Gastroesophageal sphincter (tissue), 3 donors: ENCODE measurements at regions not wholly inside any gene's neighbourhood (a gene's known extent, or its start where the extent isn't known, plus 50 kb on each side); places are given as distances from the start of the nearest gene placed in this dataset.

Experiments
- EP300 ChIP-seq: sonication (generic); formaldehyde crosslinking; IDR thresholded peaks from one replicate; pipeline ENCODE4 v1.6.1; 2017; ENCODE audit warnings: antibody characterized with exemption, mild to moderate bottlenecking
- POLR2A ChIP-seq, 2 donors: fragments of 450-650 bp; IDR thresholded peaks; one replicate each; pipeline ENCODE4 v1.6.1; 2017; ENCODE audit warnings: antibody characterized with exemption in 2 of 2, mild to moderate bottlenecking in 2 of 2, moderate library complexity in 1 of 2
- POLR2AphosphoS5 ChIP-seq: sonication (generic); formaldehyde crosslinking; IDR thresholded peaks from one replicate; pipeline ENCODE4 v1.6.1; 2017; ENCODE audit warnings: antibody characterized with exemption
- TF ChIP-seq, protein P1 (sequence below), 4 experiments: fragments of 200-600 bp in 2 of 4; fragments of 450-650 bp in 2 of 4; sonication (generic) in 1 of 4; IDR thresholded peaks; one replicate each; pipeline ENCODE4 v1.5.1; 2017 to 2019; ENCODE audit warnings: antibody characterized with exemption in 4 of 4, mild to moderate bottlenecking in 2 of 4, moderate library complexity in 2 of 4

DNA sequence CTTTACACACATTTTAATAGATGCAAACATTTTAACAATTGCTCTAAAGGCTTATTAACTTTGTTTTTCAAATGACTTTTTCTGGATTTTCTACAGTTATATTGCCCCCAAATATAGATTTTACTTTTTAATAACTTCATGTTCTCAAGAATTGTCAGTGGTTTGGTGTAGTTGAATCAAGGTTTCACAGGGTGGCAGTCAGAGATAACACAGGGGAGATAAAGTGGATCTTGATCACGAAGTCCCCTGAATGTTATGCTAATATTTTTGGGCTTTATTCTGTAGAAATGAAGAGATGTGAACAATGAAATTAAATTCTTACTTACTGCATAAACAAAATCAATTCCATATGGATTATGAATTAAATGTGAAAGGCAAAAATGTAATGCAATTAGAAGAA lies 248.1 kb downstream of the AEBP2 start:
- TF ChIP-seq, protein P1, sequence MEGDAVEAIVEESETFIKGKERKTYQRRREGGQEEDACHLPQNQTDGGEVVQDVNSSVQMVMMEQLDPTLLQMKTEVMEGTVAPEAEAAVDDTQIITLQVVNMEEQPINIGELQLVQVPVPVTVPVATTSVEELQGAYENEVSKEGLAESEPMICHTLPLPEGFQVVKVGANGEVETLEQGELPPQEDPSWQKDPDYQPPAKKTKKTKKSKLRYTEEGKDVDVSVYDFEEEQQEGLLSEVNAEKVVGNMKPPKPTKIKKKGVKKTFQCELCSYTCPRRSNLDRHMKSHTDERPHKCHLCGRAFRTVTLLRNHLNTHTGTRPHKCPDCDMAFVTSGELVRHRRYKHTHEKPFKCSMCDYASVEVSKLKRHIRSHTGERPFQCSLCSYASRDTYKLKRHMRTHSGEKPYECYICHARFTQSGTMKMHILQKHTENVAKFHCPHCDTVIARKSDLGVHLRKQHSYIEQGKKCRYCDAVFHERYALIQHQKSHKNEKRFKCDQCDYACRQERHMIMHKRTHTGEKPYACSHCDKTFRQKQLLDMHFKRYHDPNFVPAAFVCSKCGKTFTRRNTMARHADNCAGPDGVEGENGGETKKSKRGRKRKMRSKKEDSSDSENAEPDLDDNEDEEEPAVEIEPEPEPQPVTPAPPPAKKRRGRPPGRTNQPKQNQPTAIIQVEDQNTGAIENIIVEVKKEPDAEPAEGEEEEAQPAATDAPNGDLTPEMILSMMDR (IDR thresholded peaks at IDR 0.05), result no peak
- TF ChIP-seq POLR2AphosphoS5, result no peak
- TF ChIP-seq POLR2A (IDR thresholded peaks at IDR 0.05), result no peak
- no peak for TF ChIP-seq EP300
